A549 (cell line): ENCODE measurements at regions not wholly inside any gene's neighbourhood (a gene's known extent, or its start where the extent isn't known, plus 50 kb on each side); places are given as distances from the start of the nearest gene placed in this dataset.

Source experiments
- ATAC-seq, 2 experiments: fragments of 200-7000 bp in 1 of 2; fragments of >200 bp in 1 of 2; cut with Nextera tagmentation in 1 of 2; cut with Tn5 transposase in 1 of 2; 3 replicates each; pipeline versions ENCODE4 v1.8.0 to v1.9.1; 2018 to 2020; ENCODE audit warnings: mild to moderate bottlenecking in 1 of 2, moderate library complexity in 1 of 2
- CTCF ChIA-PET: fragments of 300-600 bp; sonication (Branson Sonifier 250); formaldehyde crosslinking; extraction: SDS; loops from one replicate; lab custom pipeline; 2021; ENCODE audit warnings: antibody characterized with exemption, inconsistent platforms; lab: Yijun Ruan, JAX
- POLR2A ChIA-PET: fragments of 350-600 bp; formaldehyde crosslinking; extraction: SDS; loops from one replicate; lab custom pipeline; 2021; ENCODE audit warnings: antibody characterized with exemption, inconsistent platforms; lab: Yijun Ruan, JAX
- DNase-seq, 2 experiments: peaks; one replicate each; pipeline versions ENCODE4 v3.0.0 to v3.0.0-alpha.2; 2011 to 2016; ENCODE audit warnings: low read depth in 1 of 2, low spot score in 1 of 2
- FAIRE-seq: peaks from 2 replicates; lab custom pipeline; 2011; peaks lifted over from hg19 to GRCh38; lab: Jason Lieb, UNC
- H3K27ac ChIP-seq, 2 experiments: fragments of >200 bp; sonication (Bioruptor Twin); formaldehyde crosslinking; 3 replicates each; pipeline ENCODE4 v1.5.1; 2016 to 2017
- H3K4me1 ChIP-seq: fragments of >200 bp; sonication (Bioruptor Twin); formaldehyde crosslinking; 3 replicates; pipeline ENCODE4 v1.6.1; 2016
- H3K4me2 ChIP-seq: fragments of >200 bp; sonication (Bioruptor Twin); formaldehyde crosslinking; 3 replicates; pipeline ENCODE4 v1.6.1; 2016
- H3K4me3 ChIP-seq: fragments of >200 bp; sonication (Bioruptor Twin); formaldehyde crosslinking; 3 replicates; pipeline ENCODE4 v1.5.1; 2016
- H3K9me3 ChIP-seq: fragments of >200 bp; sonication (Bioruptor Twin); formaldehyde crosslinking; 3 replicates; pipeline ENCODE4 v1.6.1; 2016
- CHD2 ChIP-seq: fragments of 150-350 bp; IDR thresholded peaks from 2 replicates; pipeline ENCODE4 v1.6.1; 2014; ENCODE audit warnings: low read length; ENCODE audit not compliant: partially characterized antibody
- ESRRA ChIP-seq: fragments of 150-350 bp; IDR thresholded peaks from 2 replicates; pipeline ENCODE4 v1.6.1; 2014; ENCODE audit warnings: mild to moderate bottlenecking, low read length, borderline replicate concordance
- JUN ChIP-seq, 2 experiments: fragments of >200 bp; sonication (Bioruptor Twin); formaldehyde crosslinking; IDR thresholded peaks; 2 replicates in 1 of 2; 3 replicates in 1 of 2; pipeline ENCODE4 v1.6.1; 2016 to 2017
- MAZ ChIP-seq: fragments of 150-350 bp; IDR thresholded peaks from 2 replicates; pipeline ENCODE4 v1.6.1; 2014; ENCODE audit warnings: antibody characterized with exemption, low read depth, low read length, borderline replicate concordance
- MYC ChIP-seq: IDR thresholded peaks from 2 replicates; pipeline ENCODE4 v1.6.1; 2012; ENCODE audit warnings: mild to moderate bottlenecking, inconsistent platforms, low read length, improper control_type of control experiment, borderline replicate concordance
- NPAS2 ChIP-seq: fragments of 250-450 bp; sonication (Bioruptor Pico); IDR thresholded peaks from 2 replicates; pipeline ENCODE4 v1.8.0; 2022; ENCODE audit warnings: mild to moderate bottlenecking, moderate library complexity, borderline replicate concordance
- NR3C1 ChIP-seq: fragments of >200 bp; sonication (Bioruptor Twin); formaldehyde crosslinking; IDR thresholded peaks from 3 replicates; pipeline ENCODE4 v1.6.1; 2017
- PHF8 ChIP-seq: fragments of 200-600 bp; sonication (generic); IDR thresholded peaks from 2 replicates; pipeline ENCODE4 v1.6.1; 2016; ENCODE audit warnings: low read depth, mild to moderate bottlenecking, antibody characterized with exemption, moderate library complexity, borderline replicate concordance
- RARB ChIP-seq: fragments of 250-450 bp; sonication (Bioruptor Pico); IDR thresholded peaks from 2 replicates; pipeline ENCODE4 v1.8.0; 2021; ENCODE audit warnings: mild to moderate bottlenecking, moderate library complexity
- RNF2 ChIP-seq: fragments of 200-600 bp; sonication (generic); IDR thresholded peaks from 2 replicates; pipeline ENCODE4 v1.6.1; 2016; ENCODE audit warnings: low read depth, mild to moderate bottlenecking, antibody characterized with exemption, moderate library complexity, borderline replicate concordance
- SMC3 ChIP-seq: fragments of >200 bp; sonication (Bioruptor Twin); formaldehyde crosslinking; IDR thresholded peaks from 3 replicates; pipeline ENCODE4 v1.6.1; 2018; ENCODE audit warnings: inconsistent platforms
- TFCP2L1 ChIP-seq: fragments of 250-450 bp; sonication (Bioruptor Pico); IDR thresholded peaks from 2 replicates; pipeline ENCODE4 v1.5.0; 2021; ENCODE audit warnings: mild to moderate bottlenecking
- ZFP36 ChIP-seq: fragments of 450-650 bp; IDR thresholded peaks from 2 replicates; pipeline ENCODE4 v1.6.1; 2014; ENCODE audit warnings: borderline replicate concordance; ENCODE audit not compliant: partially characterized antibody
- WGBS: methylation state at CpG from one replicate; pipeline ENCODE4 v1.1.6; 2017; ENCODE audit errors: missing lambda C conversion rate; 5-methylcytosine and 5-hydroxymethylcytosine counted together
- TF ChIP-seq, protein P1 (sequence below): fragments of >200 bp; sonication (Bioruptor Twin); formaldehyde crosslinking; IDR thresholded peaks from 3 replicates; pipeline ENCODE4 v1.6.1; 2016
- TF ChIP-seq, protein P2 (sequence below): fragments of >200 bp; sonication (Bioruptor Twin); formaldehyde crosslinking; IDR thresholded peaks from 2 replicates; pipeline ENCODE4 v1.6.1; 2016
- TF ChIP-seq, protein P3 (sequence below): fragments of 250-450 bp; sonication (Bioruptor Pico); IDR thresholded peaks from 2 replicates; pipeline ENCODE4 v1.5.0; 2021; ENCODE audit warnings: mild to moderate bottlenecking, moderate library complexity, borderline replicate concordance
- TF ChIP-seq, protein P4 (sequence below): IDR thresholded peaks from 2 replicates; pipeline ENCODE4 v1.6.1; 2012
- TF ChIP-seq, protein P5 (sequence below): fragments of 200-600 bp; sonication (generic); IDR thresholded peaks from 2 replicates; pipeline ENCODE4 v1.6.1; 2016; ENCODE audit warnings: antibody characterized with exemption, mild to moderate bottlenecking, moderate library complexity

DNA sequence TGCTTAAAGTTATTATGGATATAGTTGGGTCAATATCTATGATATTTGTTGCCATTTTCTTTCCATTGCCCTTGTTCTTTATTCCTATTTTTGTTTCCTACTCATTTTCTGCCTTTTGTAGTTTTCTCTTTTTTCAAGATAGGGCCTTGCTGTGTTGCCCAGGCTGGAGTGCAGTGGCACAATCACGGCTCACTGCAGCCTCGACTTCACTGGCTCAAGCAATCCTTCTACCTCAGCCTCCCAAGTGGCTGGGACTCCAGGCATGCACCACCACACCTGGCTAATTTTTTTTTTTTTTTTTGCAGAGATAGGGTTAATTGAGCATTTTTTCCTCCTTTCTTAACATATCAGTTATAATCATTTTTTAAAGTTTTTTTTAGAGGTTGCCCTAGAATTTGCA is 92.7 kb downstream of the TOMM20 start:
- Histone ChIP-seq H3K4me3 (no peak overlapping the region), H3K4me2 (no peak overlapping the region), H3K27ac (peak overlapping the region in 1 of 2 experiments; percentile 3; a peak in 1 of 6 replicates), H3K9me3 (peaks cover 27% of the 10 kb centered on the region), H3K4me1 (no peaks in the 10 kb centered on the region; the same call in 2 of the 3 replicates)
- DNase-seq (no peak), ATAC-seq (no peak), FAIRE-seq (no peak)
- ChIA-PET POLR2A (no interaction called here), CTCF (interaction anchor here (0.7 kb wide), 1 partner anchor 218 kb away, joined by 3 read pairs; no protein-coding TSS in a partner anchor)
- 84% methylated on average over 2 of the region's 2 CpGs for WGBS
- TF ChIP-seq, protein P1, sequence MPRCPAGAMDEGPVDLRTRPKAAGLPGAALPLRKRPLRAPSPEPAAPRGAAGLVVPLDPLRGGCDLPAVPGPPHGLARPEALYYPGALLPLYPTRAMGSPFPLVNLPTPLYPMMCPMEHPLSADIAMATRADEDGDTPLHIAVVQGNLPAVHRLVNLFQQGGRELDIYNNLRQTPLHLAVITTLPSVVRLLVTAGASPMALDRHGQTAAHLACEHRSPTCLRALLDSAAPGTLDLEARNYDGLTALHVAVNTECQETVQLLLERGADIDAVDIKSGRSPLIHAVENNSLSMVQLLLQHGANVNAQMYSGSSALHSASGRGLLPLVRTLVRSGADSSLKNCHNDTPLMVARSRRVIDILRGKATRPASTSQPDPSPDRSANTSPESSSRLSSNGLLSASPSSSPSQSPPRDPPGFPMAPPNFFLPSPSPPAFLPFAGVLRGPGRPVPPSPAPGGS, result no peak
- TF ChIP-seq NR3C1, result no peak
- no peak for TF ChIP-seq MAZ
- TF ChIP-seq SMC3, result no peak
- no peak for TF ChIP-seq MYC
- TF ChIP-seq, protein P2, sequence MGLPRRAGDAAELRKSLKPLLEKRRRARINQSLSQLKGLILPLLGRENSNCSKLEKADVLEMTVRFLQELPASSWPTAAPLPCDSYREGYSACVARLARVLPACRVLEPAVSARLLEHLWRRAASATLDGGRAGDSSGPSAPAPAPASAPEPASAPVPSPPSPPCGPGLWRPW, result no peak
- TF ChIP-seq RNF2, result no peak
- TF ChIP-seq, protein P3, sequence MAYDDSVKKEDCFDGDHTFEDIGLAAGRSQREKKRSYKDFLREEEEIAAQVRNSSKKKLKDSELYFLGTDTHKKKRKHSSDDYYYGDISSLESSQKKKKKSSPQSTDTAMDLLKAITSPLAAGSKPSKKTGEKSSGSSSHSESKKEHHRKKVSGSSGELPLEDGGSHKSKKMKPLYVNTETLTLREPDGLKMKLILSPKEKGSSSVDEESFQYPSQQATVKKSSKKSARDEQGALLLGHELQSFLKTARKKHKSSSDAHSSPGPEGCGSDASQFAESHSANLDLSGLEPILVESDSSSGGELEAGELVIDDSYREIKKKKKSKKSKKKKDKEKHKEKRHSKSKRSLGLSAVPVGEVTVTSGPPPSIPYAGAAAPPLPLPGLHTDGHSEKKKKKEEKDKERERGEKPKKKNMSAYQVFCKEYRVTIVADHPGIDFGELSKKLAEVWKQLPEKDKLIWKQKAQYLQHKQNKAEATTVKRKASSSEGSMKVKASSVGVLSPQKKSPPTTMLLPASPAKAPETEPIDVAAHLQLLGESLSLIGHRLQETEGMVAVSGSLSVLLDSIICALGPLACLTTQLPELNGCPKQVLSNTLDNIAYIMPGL (CRISPR knock-in tag), result no peak
- no peak for TF ChIP-seq CHD2
- TF ChIP-seq, protein P4, sequence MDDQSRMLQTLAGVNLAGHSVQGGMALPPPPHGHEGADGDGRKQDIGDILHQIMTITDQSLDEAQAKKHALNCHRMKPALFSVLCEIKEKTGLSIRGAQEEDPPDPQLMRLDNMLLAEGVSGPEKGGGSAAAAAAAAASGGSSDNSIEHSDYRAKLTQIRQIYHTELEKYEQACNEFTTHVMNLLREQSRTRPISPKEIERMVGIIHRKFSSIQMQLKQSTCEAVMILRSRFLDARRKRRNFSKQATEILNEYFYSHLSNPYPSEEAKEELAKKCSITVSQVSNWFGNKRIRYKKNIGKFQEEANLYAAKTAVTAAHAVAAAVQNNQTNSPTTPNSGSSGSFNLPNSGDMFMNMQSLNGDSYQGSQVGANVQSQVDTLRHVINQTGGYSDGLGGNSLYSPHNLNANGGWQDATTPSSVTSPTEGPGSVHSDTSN, result no peak
- no peak for TF ChIP-seq ZFP36
- TF ChIP-seq, protein P5, sequence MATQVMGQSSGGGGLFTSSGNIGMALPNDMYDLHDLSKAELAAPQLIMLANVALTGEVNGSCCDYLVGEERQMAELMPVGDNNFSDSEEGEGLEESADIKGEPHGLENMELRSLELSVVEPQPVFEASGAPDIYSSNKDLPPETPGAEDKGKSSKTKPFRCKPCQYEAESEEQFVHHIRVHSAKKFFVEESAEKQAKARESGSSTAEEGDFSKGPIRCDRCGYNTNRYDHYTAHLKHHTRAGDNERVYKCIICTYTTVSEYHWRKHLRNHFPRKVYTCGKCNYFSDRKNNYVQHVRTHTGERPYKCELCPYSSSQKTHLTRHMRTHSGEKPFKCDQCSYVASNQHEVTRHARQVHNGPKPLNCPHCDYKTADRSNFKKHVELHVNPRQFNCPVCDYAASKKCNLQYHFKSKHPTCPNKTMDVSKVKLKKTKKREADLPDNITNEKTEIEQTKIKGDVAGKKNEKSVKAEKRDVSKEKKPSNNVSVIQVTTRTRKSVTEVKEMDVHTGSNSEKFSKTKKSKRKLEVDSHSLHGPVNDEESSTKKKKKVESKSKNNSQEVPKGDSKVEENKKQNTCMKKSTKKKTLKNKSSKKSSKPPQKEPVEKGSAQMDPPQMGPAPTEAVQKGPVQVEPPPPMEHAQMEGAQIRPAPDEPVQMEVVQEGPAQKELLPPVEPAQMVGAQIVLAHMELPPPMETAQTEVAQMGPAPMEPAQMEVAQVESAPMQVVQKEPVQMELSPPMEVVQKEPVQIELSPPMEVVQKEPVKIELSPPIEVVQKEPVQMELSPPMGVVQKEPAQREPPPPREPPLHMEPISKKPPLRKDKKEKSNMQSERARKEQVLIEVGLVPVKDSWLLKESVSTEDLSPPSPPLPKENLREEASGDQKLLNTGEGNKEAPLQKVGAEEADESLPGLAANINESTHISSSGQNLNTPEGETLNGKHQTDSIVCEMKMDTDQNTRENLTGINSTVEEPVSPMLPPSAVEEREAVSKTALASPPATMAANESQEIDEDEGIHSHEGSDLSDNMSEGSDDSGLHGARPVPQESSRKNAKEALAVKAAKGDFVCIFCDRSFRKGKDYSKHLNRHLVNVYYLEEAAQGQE, result no peak
- TF ChIP-seq ESRRA, result no peak
- TF ChIP-seq RARB (CRISPR knock-in tag), result no peak
- no peak for TF ChIP-seq NPAS2 (CRISPR knock-in tag)
- no peak for TF ChIP-seq JUN (IDR thresholded peaks at IDR 0.05)
- TF ChIP-seq PHF8, result no peak
- TF ChIP-seq TFCP2L1 (CRISPR knock-in tag), result no peak
- TF ChIP-seq, all 56 proteins: peak for 0
